ENCODE measurements at regions not wholly inside any gene's neighbourhood (a gene's known extent, or its start where the extent isn't known, plus 50 kb on each side); places are given as distances from the start of the nearest gene placed in this dataset.
"Not testable (repeated sequence)": the region's sequence is repeated elsewhere in the genome, so short reads cannot be mapped to it uniquely, and the experiment has no call there.

DNA sequence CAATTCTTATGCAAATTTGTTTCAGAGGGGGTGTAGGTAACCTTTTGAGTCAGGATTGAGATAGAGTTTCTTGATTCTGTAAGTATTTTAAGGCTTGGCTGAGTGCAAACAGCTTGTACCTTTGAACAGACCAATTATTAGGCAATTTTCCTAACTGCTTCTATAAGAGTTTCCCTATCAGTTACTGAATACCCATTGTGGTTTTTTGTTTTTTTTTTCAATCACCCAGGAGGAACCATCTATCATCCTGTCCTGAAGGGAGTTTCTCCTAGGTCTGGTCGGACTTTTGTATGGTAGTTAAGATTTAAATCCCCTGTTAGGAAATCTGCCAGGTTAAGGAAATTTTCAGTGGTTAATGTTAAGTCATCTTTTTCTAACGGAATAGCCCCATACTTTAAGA lies 319.4 kb upstream of the SLC39A10 start:
- no peak for DNase-seq

DNA sequence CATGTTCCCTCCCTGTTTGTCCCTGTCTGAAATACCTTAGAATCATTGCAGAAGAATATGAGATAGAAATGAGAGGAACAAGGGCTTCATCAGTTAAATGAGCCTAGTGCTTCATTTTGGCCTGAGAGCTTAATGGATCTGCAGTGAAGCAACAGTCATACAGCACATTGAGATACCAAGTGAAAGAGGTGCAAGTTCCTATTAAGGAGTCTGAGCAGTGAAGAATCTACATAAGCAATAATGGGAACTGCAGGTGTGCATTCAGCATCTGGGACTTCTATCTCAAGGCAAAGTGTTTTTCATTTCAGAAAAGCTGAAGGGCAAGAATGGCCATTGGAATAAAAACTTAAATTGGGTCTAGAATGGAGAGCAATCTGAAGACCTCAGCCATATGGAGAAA lies 323.2 kb upstream of the SLC39A10 start:
- DNase-seq = no peak

DNA sequence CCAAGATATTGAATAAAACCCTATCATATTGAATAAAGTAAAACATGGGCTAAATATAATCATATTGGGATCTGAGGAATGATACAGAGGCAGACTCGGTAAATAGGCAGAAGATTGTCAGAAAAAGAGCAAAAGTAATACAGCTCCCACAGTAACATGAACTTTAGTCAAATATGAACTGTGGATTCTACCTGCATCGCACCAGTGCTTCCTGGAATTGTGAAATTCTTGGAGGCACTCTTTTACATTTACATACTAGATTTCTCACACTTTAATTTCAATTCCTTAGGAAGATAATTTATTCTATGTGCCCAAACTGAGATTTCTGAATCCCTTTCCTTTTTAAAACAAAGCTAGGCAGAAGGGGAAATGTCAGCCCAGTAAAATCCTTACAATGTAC lies 325.1 kb upstream of the SLC39A10 start:
- DNase-seq = no peak

GRCh38 chr2:195331129-195331528 lies 325.9 kb upstream of the SLC39A10 start:
- DNase-seq = no peak

DNA sequence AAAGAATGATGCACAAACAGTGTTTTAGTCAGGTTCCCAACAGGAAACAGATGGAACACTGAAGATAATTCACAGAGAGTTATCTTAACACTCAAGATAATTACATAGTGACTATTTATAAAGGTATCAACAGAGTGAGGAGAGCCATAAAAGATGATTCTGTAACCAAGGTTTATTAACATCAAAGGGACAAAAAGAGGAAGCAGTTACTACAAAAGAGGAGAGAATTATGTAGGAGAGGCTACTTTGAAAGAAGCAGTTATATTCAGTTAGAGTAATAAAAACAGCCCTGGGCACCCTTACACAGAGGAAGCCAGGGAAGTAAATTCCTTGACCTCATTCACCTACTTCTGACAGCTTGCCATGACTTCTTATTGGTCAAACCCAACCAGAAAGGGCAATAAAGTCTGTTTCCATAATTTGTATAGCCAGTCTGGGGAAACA lies 326.5 kb upstream of the SLC39A10 start:
- no peak for DNase-seq

GRCh38 chr2:195329784-195330183 lies 327.2 kb upstream of the SLC39A10 start:
- DNase-seq = not testable (repeated sequence)

DNA sequence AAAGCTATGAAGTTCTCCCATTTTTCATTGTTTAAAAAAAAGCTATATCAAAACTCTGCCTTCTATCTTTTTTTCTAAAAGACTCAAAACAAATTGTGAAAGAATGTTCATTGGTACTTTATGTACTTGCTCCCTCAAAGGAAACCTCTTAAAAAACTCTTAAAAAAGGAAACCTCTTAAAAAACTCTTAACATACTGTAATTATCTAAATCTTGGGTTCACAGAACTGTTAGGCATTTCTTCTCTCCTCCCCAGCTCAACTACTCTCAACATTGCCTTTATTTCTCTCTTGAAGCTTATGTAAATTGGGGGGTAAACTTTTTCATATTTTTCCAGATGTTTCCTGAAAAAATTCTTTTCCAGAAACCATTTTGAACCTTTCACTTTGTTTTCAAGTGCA lies 330.5 kb upstream of the SLC39A10 start:
- DNase-seq = no peak

DNA sequence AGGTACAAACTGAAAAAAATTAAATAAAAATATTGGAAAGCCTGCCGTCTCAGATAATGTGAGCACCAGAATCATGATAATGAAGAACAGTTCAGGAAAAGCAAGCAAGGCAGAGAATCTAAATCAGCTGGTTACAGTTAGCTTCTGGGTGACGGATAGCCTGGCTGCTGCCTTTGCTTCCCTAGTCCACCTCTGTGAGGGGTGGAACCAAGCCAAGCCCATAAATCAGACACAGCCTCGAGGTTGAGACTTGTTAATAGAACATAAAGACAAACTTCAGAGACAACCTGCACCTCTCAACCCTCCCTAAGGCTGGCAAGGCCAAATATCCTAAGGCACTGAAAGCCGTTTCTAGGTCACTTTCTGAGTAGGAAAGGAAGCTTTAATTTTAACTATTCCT lies 334.7 kb upstream of the SLC39A10 start:
- DNase-seq = no peak

DNA sequence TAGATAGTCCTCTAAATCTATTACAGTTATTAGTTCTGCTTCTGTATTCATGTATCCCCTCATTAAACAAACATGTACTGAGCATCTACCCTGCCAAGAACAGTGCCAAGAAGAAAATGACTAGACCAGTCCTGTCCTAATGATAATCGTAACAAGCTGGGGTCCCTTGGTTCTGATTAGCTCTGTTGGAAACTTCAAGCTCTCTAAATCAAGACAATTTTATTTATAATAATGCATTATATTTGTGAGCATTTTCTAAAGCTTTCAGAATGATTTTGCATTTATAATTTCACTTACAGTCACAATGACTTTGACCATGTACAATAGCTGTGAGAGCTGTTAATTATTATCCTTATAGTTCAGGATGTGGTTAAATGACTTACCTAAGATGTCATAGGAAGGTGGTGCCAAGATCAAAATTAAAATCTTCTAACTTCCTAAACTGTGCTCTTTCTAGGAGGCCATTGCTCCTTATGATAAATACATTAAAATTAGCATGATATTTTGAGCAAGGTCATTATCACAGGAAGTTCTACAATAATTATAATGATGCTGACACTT lies 336.5 kb upstream of the SLC39A10 start:
- no peak for DNase-seq

DNA sequence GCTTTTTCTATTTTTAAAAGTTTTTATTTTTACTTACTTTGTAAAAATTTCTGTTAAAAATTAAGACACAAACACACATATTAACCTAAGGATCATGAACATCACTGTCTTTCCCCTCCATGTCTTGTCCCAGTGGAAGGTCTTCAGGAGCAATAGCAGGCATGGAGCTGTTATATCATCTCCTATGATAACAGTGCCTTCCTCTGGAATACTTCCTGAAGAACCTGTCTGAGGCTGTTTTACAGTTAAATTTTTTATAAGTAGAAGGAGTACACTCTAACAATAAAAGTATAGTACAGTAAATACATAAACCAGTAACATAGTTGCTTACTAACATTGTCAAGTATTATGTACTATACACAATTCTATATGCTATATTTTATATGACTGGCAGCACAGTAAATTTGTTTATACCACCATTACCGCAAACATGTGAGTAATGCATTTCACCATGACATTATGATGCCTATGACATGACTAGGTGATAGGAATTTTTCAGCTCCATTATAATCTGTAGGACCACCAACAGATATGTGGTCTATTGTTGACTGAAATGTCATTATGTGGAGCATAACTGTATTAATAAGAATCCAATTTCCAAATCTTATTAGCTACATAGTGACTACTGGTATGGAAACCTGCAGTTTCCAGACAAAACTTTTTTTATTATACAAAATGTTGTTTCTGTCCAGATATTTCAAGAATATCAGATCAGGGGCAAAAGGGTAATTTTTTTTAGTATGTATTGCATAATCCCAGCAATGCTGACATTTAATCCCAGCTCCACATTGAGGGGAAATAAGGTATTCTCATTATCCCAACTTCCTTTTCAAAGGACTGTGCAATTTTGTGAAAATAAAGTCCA lies 337.2 kb upstream of the SLC39A10 start:
- DNase-seq = no peak

- no peak for DNase-seq
Observed at GRCh38 chr2:195319112-195319460, 337.9 kb upstream of the SLC39A10 start.

DNA sequence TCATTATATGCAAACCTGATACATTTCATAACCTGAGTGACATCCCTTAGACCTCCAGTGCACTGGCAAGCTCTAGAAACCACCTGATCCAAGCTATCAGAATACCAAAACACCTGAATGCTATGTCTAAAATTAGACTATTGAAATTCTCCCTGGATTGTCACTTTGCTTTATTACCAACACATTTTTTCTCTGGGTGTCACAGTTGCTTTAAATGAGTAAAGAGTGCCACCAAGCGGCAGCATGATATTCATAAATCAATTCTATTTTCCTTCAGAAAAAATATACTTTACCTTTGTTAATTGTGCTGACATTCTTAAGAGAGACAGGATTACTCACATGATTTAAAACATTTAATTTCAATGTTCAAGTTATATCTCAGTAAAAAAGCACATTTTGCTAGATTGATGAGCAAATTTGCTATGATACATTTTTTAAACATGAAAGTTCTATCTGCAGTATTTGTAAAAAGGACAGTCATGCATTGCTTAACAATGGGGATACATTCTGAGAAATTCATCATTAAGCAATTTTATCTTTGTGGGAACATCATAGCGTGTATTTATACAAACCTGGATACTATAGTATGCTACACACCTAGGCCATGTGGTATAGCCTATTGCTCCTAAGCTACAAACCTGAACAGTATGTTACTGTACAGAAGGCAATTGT lies 338.4 kb upstream of the SLC39A10 start:
- no peak for DNase-seq

- DNase-seq = no peak
Observed at GRCh38 chr2:195317550-195317949, 339.5 kb upstream of the SLC39A10 start.

GRCh38 chr2:195316486-195316885 lies 340.5 kb upstream of the SLC39A10 start:
- no peak for DNase-seq

DNA sequence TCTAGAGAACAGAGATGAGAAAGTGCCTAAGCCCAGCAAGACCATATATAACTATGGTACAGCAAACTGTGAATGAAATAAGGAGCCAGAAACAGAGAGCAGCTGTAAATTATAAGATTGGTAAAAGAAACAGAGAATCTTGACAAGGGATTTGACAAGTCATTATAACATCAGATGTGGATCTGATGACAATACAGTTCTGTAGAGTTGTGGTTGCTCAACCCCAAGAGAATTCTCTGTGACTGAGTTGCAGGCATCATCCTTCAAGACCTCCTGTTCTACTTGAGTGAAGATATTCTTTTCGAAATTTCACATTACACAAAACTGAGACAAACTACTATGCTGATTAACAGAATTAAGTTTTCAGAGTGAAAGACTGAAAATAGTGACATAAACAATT lies 343.1 kb upstream of the SLC39A10 start:
- no peak for DNase-seq

- DNase-seq = no peak
Observed at GRCh38 chr2:195312662-195313061, 344.4 kb upstream of the SLC39A10 start.

GRCh38 chr2:195308163-195308562 lies 348.9 kb upstream of the SLC39A10 start:
- no peak for DNase-seq

DNA sequence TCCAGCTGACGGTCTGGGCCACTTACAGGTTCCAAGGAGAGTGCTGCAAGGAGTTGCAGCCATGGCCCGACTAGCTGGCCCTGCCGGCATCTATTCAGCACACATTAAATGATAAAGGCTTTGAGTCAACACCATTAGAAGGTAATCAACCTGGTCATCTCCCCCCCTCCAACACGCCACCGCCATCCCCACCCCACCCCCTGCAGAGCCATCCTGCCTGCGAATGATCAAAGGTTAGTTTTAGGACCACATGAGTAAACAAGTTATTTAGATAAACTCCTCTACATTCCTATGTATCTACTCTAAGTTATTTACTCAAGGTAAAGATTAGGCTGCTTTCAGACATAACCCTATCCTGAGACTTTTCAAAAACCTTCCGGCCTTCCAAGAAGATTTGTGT lies 349.3 kb upstream of the SLC39A10 start:
- no peak for DNase-seq

GRCh38 chr2:195304310-195304709 lies 352.7 kb upstream of the SLC39A10 start:
- no peak for DNase-seq

GRCh38 chr2:195300631-195301030 lies 356.4 kb upstream of the SLC39A10 start:
- no peak for DNase-seq

DNA sequence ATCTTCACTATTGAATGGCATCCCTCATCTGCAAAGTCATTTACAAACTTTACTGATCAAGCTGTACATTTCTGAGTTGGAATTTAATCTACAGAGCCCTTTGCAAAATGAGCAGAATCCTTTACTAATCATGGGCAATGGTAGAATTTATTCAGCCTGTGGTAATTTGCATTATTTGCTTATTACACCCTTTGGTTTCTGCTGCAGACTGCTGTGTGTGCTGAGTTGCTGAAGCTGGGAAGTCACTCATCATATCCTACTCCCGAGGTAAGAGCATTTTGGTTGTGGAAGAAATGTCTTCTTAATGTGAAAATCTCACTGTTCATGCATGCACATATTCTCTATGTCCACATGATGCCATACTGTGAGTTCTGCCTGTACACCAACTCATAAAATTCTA lies 357.4 kb upstream of the SLC39A10 start:
- no peak for DNase-seq

GRCh38 chr2:195296490-195296889 lies 360.5 kb upstream of the SLC39A10 start:
- DNase-seq = no peak

- DNase-seq = no peak
Observed at GRCh38 chr2:195289081-195289480, 367.9 kb upstream of the SLC39A10 start.

GRCh38 chr2:195279840-195280427 lies 377.1 kb upstream of the SLC39A10 start:
- DNase-seq = no peak
